Fibroblast of upper back skin (primary cell): ENCODE measurements at regions not wholly inside any gene's neighbourhood (a gene's known extent, or its start where the extent isn't known, plus 50 kb on each side); places are given as distances from the start of the nearest gene placed in this dataset.
"Not testable (repeated sequence)": the region's sequence is repeated elsewhere in the genome, so short reads cannot be mapped to it uniquely, and the experiment has no call there.

Source experiments
- DNase-seq: peaks from one replicate; pipeline ENCODE4 v3.0.0-alpha.2; 2013

DNA sequence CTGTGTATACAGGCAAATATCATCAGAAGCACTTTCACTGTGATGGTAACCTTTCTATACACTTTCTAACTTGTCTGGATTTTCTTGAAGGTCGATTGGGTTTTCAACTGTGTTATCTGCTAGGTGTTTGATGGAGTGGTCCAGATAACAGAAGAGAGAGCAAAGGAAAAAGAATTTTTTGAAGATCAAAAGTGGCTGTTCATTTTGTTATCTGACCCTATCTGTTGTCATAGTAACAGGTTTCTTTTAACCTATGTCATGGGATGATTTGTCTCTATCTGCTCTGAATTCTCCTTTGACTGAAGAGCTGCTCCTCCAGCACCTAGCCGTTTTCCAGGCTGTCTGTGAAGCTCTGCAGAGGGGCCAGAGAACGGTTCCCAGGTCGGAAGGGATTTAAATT, 77.8 kb upstream of the IRX2 start:
- DNase-seq = no peak

DNA sequence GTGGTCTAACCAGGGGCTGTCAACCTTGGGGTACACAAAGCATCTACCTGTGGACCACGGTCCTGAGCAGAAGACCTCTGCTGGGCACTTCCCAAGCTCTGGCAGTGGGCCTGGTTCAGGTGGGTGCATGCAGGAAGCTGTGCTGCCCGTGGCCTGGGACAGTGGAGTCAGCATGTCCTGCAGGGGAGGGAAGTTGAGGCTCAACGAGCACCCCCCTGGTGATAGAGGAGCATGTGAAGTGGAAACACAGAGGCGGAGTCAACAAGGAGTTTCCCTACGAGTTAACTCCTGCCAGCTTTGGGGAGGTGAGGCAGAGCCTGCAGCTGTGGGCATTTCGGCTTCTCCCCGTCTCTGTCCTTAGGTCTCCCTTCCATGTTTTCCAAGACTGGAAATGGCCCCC, 67.5 kb upstream of the IRX2 start:
- no peak for DNase-seq

DNA sequence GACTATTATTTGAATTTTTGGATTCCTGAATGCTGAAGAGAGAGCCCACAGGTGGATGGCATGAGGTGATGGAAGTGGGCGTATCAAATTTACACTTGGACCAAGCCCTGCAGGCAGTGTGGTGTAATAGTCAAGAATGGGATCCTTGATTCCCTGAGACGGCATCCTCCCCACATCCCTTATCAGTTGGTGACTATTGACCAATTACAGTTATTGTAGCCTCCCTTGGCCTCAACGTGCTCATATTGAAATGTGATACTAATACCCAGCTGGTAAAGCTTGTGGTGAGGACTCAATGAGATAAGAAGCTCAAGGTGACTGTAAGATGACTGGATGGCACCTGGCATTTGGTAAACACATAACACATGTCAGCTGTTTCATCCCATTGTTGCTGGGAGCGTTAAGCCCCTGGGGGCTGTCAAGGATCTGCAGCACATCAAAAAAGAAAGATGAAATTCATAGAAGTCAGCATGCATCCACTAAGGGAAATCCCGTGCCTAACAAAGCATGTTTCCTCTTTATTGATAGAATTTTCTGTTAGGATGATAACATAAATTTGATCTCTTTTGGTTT, 65.6 kb upstream of the IRX2 start:
- no peak for DNase-seq

DNA sequence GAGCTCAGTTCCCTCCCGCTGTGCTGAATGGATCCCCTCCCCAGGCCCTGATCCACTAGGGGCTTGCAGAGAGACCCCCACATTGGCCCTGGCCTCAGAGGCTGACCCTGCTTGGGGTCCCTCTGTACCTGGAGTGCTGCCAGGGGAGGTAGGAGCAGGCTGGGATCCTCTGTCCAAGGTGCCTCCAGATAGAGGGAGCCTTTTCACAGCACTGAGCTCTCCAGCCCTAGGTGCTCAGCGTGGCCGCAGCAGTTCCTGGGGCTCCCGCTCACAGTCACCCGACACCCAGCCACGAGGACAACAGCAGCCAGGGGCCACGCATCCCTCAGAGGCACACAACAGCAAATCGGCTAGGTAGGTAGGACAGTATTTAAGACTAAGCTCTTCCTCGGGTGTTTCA, 62.2 kb upstream of the IRX2 start:
- DNase-seq = no peak

DNA sequence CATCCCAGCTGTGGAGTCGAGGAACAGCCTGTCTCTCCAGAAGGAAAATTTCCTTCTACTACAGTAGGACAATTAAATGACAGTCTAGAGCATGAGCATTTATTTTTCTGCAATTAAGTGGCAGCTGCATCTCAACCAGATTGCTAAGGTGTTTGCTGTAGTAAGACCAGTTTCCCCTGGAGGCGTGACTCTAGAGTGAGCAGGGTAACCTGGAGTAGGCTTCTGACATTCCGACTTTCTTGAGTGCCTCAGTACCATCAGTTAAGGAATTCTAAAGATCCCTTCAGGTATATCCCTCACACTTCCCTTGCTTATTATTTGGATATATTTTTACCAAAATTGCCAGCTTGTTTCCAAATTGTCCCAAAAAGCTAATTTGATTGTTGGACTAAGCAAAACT, 59.2 kb upstream of the IRX2 start:
- DNase-seq = no peak

DNA sequence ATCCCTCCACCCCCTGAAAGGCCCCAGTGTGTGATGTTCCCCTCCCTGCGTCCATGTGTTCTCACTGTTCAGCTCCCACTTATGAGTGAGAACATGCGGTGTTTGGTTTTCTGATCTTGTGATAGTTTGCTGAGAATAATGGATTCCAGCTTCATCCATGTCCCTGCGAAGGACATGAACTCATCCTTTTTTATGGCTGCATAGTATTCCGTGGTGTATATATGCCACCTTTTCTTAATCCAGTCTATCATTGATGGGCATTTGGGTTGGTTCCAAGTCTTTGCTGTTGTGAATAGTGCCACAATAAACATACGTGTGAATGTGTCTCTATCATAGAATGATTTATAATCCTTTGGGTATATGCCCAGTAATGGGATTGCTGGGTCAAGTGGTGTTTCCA, 55.8 kb upstream of the IRX2 start:
- not testable (repeated sequence) for DNase-seq

DNA sequence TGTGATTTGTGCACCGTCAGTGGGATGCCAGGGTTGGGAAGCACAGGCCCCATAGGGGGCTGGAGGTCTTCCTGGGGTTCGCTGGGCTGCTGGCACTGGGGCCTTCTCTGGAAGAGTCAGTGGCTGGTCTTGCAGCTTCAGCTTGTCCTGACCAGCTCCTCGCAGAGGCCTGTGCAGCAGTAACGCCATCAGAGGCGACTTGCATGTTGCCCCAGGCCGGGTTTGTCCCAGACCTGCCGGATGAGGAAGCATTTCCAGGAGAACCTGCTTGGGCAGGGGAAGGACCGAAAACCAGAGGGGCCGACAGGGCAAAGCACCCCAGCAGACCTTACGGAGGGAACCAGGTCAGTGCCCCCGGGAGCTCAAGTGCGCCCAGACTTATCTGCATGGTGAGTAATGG, 54.7 kb upstream of the IRX2 start:
- DNase-seq = no peak

DNA sequence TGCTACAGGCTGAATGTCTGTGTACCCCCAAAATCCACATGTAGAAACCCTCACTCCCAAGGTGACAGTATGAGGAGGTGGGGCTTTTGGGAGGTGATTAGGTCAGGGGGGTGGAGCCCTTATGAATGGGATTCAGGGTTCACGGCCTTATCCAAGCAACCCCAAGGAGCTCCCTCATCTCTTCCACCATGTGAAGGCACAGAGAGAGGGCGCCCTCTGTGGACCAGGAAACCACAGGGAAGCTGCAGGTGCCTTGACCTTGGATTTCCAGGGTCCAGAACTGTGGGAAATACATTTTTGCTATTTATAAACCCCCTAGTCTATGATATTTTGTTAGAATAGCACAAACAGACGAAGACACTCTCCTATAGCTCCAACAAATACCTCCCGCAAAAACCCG, 53.6 kb upstream of the IRX2 start:
- no peak for DNase-seq

DNA sequence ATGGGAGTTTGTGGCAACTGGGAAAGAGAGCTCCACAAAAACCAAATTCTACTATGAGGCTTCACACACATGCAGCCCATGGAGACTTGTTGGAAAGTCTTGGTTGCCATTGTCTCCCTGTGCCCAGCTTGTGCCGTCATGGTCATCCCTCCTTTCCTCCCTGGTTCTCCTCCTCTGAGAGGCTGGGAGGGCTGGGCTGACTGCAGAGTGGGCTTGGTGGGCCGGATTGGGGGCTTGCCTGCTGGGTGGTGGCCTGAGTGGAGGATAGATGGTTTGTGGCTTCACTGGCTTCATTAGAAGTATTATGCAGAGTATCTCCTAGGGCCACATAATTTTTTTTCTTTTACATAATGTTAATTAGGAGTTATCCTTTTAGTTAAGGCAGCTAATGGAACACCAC, 52.3 kb upstream of the IRX2 start:
- no peak for DNase-seq

DNA sequence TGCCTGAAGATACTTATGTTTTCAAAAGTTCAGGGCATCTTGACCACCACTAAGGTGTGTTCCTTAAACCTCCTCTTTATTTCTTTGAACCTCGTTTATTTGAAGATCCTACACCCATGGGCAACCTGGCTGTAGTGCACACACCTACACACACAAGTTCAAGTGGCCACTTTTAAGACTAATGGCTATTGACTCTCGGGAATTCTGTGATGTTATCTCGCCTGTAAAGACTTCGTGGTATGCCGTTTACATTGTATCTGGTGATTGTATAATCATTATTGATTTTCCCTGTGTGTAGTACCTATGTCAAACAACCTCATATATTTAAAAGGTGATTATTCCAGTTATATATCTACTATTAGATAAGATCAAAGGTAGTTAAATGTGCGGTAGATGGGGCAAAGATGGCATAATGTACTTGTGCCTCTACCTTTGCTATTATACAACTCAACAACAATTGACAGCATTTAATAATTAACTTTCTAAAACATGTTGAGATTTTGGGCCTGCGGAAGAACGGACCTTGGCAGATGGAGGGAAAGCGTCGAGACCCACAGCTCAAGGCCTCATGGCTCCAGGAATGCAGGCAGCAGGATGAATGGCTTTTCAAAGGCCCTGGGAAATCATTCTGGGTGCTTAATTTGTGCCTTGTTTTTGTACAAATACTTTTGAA, 51.4 kb upstream of the IRX2 start:
- DNase-seq = no peak

DNA sequence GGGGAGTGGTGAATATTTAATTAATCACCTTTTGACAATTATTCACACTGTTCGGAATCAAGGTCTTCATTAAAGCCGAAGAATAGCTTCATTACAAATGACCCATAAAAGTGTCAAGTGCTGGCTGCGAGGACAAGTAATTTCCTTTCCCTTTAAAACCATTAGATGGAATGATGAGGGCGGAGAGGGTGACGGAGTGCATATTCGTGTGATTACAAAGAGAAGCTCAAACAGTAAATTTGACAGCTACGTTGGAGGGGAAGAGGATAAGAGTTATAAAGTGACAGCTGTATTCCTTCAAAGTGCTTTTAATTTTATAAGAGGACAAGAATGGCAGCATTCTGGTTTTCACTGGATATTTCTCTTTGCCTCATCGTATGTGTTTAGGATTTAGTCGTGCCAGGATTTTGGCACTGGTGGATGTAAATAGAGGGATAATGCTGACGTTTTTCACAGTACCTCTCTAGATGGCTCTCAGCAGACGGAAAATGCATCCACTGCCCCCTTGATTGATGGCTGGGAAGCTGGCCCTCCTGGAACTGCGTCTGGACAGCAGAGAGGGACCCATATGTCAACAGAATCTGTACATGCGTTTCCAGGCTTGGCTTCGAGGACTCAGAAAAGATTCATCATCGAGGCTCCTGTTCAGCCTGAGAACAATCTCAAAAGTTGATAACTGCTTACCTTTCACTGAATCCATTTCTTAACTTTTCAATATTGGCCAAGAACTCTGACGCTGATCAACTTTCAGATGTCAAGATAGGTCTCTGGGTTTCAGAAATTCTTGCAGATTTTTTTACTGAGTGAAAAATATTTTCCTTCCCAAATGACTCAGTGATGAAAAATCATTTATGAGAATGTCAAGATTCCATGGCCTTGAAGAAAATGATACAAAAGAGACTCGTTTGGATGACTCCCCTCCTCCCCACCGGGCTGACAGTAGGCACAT, 50.4 kb upstream of the IRX2 start:
- no peak for DNase-seq
